Gastrocnemius medialis (tissue), 4 donors: ENCODE measurements at regions not wholly inside any gene's neighbourhood (a gene's known extent, or its start where the extent isn't known, plus 50 kb on each side); places are given as distances from the start of the nearest gene placed in this dataset.

Experiments
- CTCF ChIP-seq, 5 experiments: fragments of 450-650 bp in 3 of 5; fragments of 200-600 bp in 2 of 5; sonication (generic) in 2 of 5; IDR thresholded peaks in 4 of 5; conservative IDR thresholded peaks in 1 of 5; 1 replicate in 4 of 5; 2 replicates in 1 of 5; pipeline ENCODE4 v1.5.1; 2016 to 2019; ENCODE audit warnings: antibody characterized with exemption in 5 of 5, mild to moderate bottlenecking in 3 of 5, moderate library complexity in 3 of 5
- POLR2A ChIP-seq, 2 donors: fragments of 450-650 bp; IDR thresholded peaks; one replicate each; pipeline ENCODE4 v1.6.1; 2017; ENCODE audit warnings: antibody characterized with exemption in 2 of 2, mild to moderate bottlenecking in 2 of 2, moderate library complexity in 2 of 2

GRCh38 chr11:119990309-119991021 lies 147.4 kb downstream of the TRIM29 start:
- TF ChIP-seq POLR2A (IDR thresholded peaks at IDR 0.05) (no peak), CTCF (IDR thresholded peaks at IDR 0.05 in 4 of 5, conservative IDR thresholded peaks at IDR 0.05 in 1 of 5) (no peak)
